ENCODE measurements at regions not wholly inside any gene's neighbourhood (a gene's known extent, or its start where the extent isn't known, plus 50 kb on each side); places are given as distances from the start of the nearest gene placed in this dataset.

- Mint-ChIP-seq H3K36me3 (peaks cover 3% of the 10 kb centered on the region), H3K27me3 (ENCODE audit: insufficient read depth, low read depth) (peaks cover 10% of the 10 kb centered on the region), H3K4me1 (peaks cover 23% of the 10 kb centered on the region), H3K27ac (no peak overlapping the region), H3K9me3 (peaks cover 15% of the 10 kb centered on the region), H3K4me3 (no peak overlapping the region)
- no peak overlapping the region for H3K27ac ChIP-seq
- peak; percentile 23 for DNase-seq (ENCODE audit: low spot score)
- H3F3A ChIP-seq (ENCODE audit: low read depth) = peaks cover 18% of the 10 kb centered on the region
- H3K9ac ChIP-seq = no peak overlapping the region
- H3K36me3 ChIP-seq = no peaks in the 10 kb centered on the region
- H2AFZ ChIP-seq (replicated peaks) = no peak overlapping the region
- H3K27me3 ChIP-seq = no peaks in the 10 kb centered on the region
- H3K79me2 ChIP-seq (ENCODE audit: low read depth) = no peaks in the 10 kb centered on the region
- H3K4me1 ChIP-seq = peaks cover 21% of the 10 kb centered on the region
- no peak overlapping the region for H3K4me2 ChIP-seq
- H4K20me1 ChIP-seq (ENCODE audit: low read depth) = no peaks in the 10 kb centered on the region
- TF ChIP-seq CTCF (IDR thresholded peaks at IDR 0.05) (no peak), EZH2 (IDR thresholded peaks at IDR 0.05) (no peak), EZH2phosphoT487 (IDR thresholded peaks at IDR 0.05) (no peak)
- H3K4me3 ChIP-seq = no peak overlapping the region
- no peaks in the 10 kb centered on the region for H3K9me3 ChIP-seq (ENCODE audit: low read depth)
These were observed 52.4 kb upstream of the SOX21 start for GRCh38 chr13:94764576-94765321.

Data from neural progenitor cell (in vitro differentiated cells).